ENCODE measurements at regions not wholly inside any gene's neighbourhood (a gene's known extent, or its start where the extent isn't known, plus 50 kb on each side); places are given as distances from the start of the nearest gene placed in this dataset.

- Histone ChIP-seq H3K36me3 (no peaks in the 10 kb centered on the region), H3K9me3 (no peaks in the 10 kb centered on the region), H3K27me3 (no peaks in the 10 kb centered on the region), H3K27ac (no peak overlapping the region), H3K4me1 (ENCODE audit: control insufficient read depth in 1 of 2, insufficient read depth in 1 of 2, low read depth in 1 of 2, low read length in 1 of 2) (no peaks in the 10 kb centered on the region), H3K4me3 (ENCODE audit: low read depth in 1 of 2, low read length in 1 of 2) (no peak overlapping the region)
- TF ChIP-seq CTCF (IDR thresholded peaks at IDR 0.05) = no peak
Measured at GRCh38 chr10:60466267-60467201, 76.9 kb upstream of the ANK3 start.

GRCh38 chr10:60465801-60466200, 76.1 kb upstream of the ANK3 start:
- Histone ChIP-seq H3K4me1 (ENCODE audit: control insufficient read depth in 1 of 2, insufficient read depth in 1 of 2, low read depth in 1 of 2, low read length in 1 of 2) (no peaks in the 10 kb centered on the region), H3K27ac (no peak overlapping the region), H3K27me3 (no peaks in the 10 kb centered on the region), H3K4me3 (ENCODE audit: low read depth in 1 of 2, low read length in 1 of 2) (no peak overlapping the region), H3K9me3 (no peaks in the 10 kb centered on the region), H3K36me3 (no peaks in the 10 kb centered on the region)
- no peak for TF ChIP-seq CTCF (IDR thresholded peaks at IDR 0.05)

GRCh38 chr10:60464659-60465058, 75.0 kb upstream of the ANK3 start:
- H3K4me3 ChIP-seq (ENCODE audit: low read depth in 1 of 2, low read length in 1 of 2) = no peak overlapping the region
- TF ChIP-seq CTCF (IDR thresholded peaks at IDR 0.05) = no peak
- H3K27me3 ChIP-seq = no peaks in the 10 kb centered on the region
- no peak overlapping the region for H3K27ac ChIP-seq
- H3K9me3 ChIP-seq = no peaks in the 10 kb centered on the region
- H3K36me3 ChIP-seq = no peaks in the 10 kb centered on the region
- H3K4me1 ChIP-seq (ENCODE audit: control insufficient read depth in 1 of 2, insufficient read depth in 1 of 2, low read depth in 1 of 2, low read length in 1 of 2) = no peaks in the 10 kb centered on the region

- Histone ChIP-seq H3K27me3 (no peaks in the 10 kb centered on the region), H3K4me1 (ENCODE audit: control insufficient read depth in 1 of 2, insufficient read depth in 1 of 2, low read depth in 1 of 2, low read length in 1 of 2) (no peaks in the 10 kb centered on the region), H3K4me3 (ENCODE audit: low read depth in 1 of 2, low read length in 1 of 2) (no peak overlapping the region), H3K9me3 (no peaks in the 10 kb centered on the region), H3K27ac (no peak overlapping the region), H3K36me3 (no peaks in the 10 kb centered on the region)
- TF ChIP-seq CTCF (IDR thresholded peaks at IDR 0.05) = no peak
Measured at GRCh38 chr10:60463746-60464145, 74.1 kb upstream of the ANK3 start.

GRCh38 chr10:60461688-60462087, 72.0 kb upstream of the ANK3 start:
- Histone ChIP-seq H3K36me3 (no peaks in the 10 kb centered on the region), H3K4me1 (ENCODE audit: control insufficient read depth in 1 of 2, insufficient read depth in 1 of 2, low read depth in 1 of 2, low read length in 1 of 2) (no peaks in the 10 kb centered on the region), H3K27ac (no peak overlapping the region), H3K9me3 (no peaks in the 10 kb centered on the region), H3K4me3 (ENCODE audit: low read depth in 1 of 2, low read length in 1 of 2) (no peak overlapping the region), H3K27me3 (no peaks in the 10 kb centered on the region)
- no peak for TF ChIP-seq CTCF (IDR thresholded peaks at IDR 0.05)
